ENCODE measurements at regions not wholly inside any gene's neighbourhood (a gene's known extent, or its start where the extent isn't known, plus 50 kb on each side); places are given as distances from the start of the nearest gene placed in this dataset.
"Not testable (repeated sequence)": the region's sequence is repeated elsewhere in the genome, so short reads cannot be mapped to it uniquely, and the experiment has no call there.

GRCh38 chr10:30696416-30697185 is 67.0 kb upstream of the LYZL2 start:
- BruUV-seq (replicated peaks); DNase-seq; H3K36me3 Mint-ChIP-seq (ENCODE audit: insufficient read depth, unreplicated experiment); intact Hi-C loops (cut with micrococcal nuclease; ENCODE audit: unreplicated experiment); H3K9me3 Mint-ChIP-seq (ENCODE audit: low read depth, unreplicated experiment); H3K4me3 Mint-ChIP-seq (ENCODE audit: low read depth, unreplicated experiment); H3K27ac Mint-ChIP-seq (ENCODE audit: unreplicated experiment); H3K27me3 Mint-ChIP-seq (ENCODE audit: unreplicated experiment): not testable (repeated sequence)
- H3K4me1 Mint-ChIP-seq (ENCODE audit: low read depth, unreplicated experiment): peaks cover 32% of the 10 kb centered on the region
- CTCF ChIA-PET: interaction anchor here (0.8 to 1.0 kb wide), 3 partner anchors 9 to 57 kb away, joined by 3 to 5 read pairs (median 4); no protein-coding TSS in a partner anchor

DNA sequence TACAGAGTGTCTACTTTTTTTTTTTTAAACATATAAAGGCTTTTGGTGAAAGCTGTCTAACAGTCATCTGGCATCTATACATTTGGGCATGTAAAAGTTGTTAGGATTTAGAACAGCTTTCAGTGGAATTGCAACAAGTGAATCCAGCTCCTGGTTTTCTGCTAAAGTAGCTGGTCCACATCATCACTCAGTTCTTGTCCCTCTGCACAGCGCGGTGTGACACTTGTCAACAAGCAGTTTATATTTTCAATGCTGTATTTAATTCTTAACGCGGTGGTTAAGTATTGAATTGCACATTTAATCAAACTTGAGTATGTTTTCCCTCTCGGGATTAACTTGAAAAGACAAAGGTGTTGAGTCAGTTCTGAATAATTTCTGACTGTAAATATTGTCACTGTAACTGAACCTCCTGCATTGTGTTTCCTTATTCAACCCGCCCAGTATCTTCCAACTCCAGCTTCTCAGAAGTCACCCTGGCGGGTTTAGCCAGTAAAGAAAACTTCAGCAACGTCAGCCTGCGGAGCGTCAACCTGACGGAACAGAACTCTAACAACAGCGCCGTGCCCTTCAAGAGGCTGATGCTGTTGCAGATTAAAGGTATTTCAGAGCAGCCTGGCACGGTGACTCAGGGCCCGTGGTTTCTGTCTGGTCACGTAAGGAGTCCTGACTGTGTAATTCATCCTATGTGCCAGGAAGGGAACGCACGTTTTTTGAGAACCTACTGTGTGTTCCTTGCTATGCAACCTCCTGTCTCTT is 66.1 kb upstream of the LYZL2 start:
- DNase-seq: peak; percentile 64
- H3K27me3 Mint-ChIP-seq (ENCODE audit: unreplicated experiment); H3K36me3 Mint-ChIP-seq (ENCODE audit: insufficient read depth, unreplicated experiment); H3K9me3 Mint-ChIP-seq (ENCODE audit: low read depth, unreplicated experiment); intact Hi-C loops (cut with micrococcal nuclease; ENCODE audit: unreplicated experiment); BruUV-seq (replicated peaks): not testable (repeated sequence)
- H3K4me1 Mint-ChIP-seq (ENCODE audit: low read depth, unreplicated experiment): peaks cover 28% of the 10 kb centered on the region
- peak overlapping the region; percentile 23 for H3K27ac Mint-ChIP-seq (ENCODE audit: unreplicated experiment)
- CTCF ChIA-PET: interaction anchor here (0.8 to 1.0 kb wide), 3 partner anchors 8 to 56 kb away, joined by 3 to 5 read pairs (median 4); no protein-coding TSS in a partner anchor
- H3K4me3 Mint-ChIP-seq (ENCODE audit: low read depth, unreplicated experiment): peak overlapping the region; percentile 34

DNA sequence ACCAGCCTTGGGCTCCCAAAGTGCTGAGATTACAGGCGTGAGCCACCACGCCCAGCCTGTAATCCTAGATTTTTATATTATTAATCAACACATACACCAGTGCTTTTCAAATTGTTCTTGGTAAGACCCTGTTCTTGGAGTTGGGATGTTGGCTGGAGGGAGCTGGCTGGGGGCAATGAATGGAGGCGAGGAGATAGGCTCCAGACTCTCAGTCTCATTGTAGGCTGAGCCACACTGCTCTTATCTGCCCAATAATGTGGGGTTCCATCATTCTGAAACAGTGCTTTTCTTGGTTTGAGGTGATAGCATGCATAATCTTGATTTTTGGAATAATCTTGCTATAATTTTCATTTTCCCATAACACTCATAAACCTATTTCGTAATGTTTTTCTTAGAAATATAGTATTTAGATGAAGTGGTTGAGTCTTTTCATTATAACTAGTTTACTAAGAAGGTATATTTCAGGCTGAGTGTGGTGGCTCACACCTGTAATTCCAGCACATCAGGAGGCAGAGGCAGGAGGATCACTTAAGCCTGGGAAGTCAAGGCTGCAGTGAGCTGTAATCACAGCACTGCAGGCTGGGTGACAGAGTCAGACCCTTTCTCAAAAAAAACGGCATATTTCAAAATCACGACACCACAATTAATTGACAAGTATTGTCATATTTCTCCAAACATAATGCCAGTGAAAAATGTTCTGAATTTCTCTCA is 65.1 kb upstream of the LYZL2 start:
- no peak overlapping the region for H3K4me3 Mint-ChIP-seq (ENCODE audit: low read depth, unreplicated experiment)
- DNase-seq: no peak
- no peaks in the 10 kb centered on the region for H3K36me3 Mint-ChIP-seq (ENCODE audit: insufficient read depth, unreplicated experiment)
- no peak for TF ChIP-seq CTCF (IDR thresholded peaks at IDR 0.05; ENCODE audit: unreplicated experiment)
- intact Hi-C loops (cut with micrococcal nuclease; ENCODE audit: unreplicated experiment): no loop called here
- H3K4me1 Mint-ChIP-seq (ENCODE audit: low read depth, unreplicated experiment): peaks cover 18% of the 10 kb centered on the region
- CTCF ChIA-PET: no interaction called here
- no TSS peak for BruUV-seq (replicated peaks)
- no peaks in the 10 kb centered on the region for H3K27me3 Mint-ChIP-seq (ENCODE audit: unreplicated experiment)
- H3K27ac Mint-ChIP-seq (ENCODE audit: unreplicated experiment): no peak overlapping the region
- no peaks in the 10 kb centered on the region for H3K9me3 Mint-ChIP-seq (ENCODE audit: low read depth, unreplicated experiment)

DNA sequence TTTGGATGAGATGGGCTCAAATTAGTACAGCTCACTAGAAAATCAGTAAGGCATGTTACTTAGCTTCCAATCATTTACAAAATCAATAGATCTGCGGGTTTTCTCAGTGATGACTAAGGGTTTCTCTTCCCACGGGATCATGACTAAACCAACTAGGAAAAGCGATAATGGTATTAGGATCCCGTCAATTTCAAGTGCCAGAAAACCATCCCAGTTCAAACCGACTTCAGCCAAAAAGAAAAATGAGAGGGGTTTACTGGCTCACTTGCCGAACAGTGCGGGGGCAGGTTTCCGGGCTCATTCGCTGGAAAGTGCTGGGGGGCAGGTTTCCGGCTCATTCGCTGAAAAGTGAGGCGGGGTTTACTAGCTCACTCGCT is 62.1 kb upstream of the LYZL2 start:
- Mint-ChIP-seq H3K36me3 (ENCODE audit: insufficient read depth, unreplicated experiment) (no peaks in the 10 kb centered on the region), H3K27ac (ENCODE audit: unreplicated experiment) (no peak overlapping the region), H3K4me1 (ENCODE audit: low read depth, unreplicated experiment) (peaks cover 7% of the 10 kb centered on the region), H3K4me3 (ENCODE audit: low read depth, unreplicated experiment) (no peak overlapping the region), H3K9me3 (ENCODE audit: low read depth, unreplicated experiment) (no peaks in the 10 kb centered on the region), H3K27me3 (ENCODE audit: unreplicated experiment) (no peaks in the 10 kb centered on the region)
- BruUV-seq (replicated peaks): no TSS peak
- intact Hi-C loops (cut with micrococcal nuclease; ENCODE audit: unreplicated experiment): no loop called here
- no peak for TF ChIP-seq CTCF (IDR thresholded peaks at IDR 0.05; ENCODE audit: unreplicated experiment)
- no peak for DNase-seq
- CTCF ChIA-PET: no interaction called here

DNA sequence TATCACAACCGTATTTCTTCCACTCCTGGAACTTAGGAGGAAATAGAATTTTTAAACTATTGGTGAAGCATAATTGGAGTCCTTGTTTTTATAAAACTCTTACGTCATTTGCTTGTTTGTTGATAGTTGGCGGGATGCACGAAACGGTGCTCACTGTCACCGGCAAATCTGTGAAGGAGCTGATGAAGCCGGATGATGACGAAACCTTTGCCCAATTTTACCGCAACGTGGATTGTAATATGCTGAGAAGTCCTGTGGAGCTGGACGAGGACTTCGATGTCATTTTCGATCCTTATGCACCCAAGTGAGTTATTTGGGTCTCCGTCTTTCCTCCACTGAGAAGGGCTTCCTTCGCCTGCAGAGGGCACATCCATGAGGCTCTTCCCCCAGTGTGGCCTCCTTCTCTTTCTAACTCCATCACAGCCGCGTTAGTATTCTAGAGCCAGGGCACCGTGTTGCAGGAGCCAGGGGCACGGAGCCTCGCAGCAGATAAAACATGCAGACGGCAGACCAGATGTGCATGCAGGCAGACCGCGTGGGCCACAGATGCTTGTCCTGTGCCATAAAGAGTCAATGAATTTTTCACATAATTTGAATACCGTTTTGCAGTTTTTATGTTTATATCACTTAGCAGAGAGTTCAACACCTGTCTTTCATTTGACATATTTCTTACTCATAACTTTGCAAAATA is 61.5 kb upstream of the LYZL2 start:
- H3K4me1 Mint-ChIP-seq (ENCODE audit: low read depth, unreplicated experiment); DNase-seq; intact Hi-C loops (cut with micrococcal nuclease; ENCODE audit: unreplicated experiment); H3K4me3 Mint-ChIP-seq (ENCODE audit: low read depth, unreplicated experiment); BruUV-seq (replicated peaks); H3K27me3 Mint-ChIP-seq (ENCODE audit: unreplicated experiment); H3K27ac Mint-ChIP-seq (ENCODE audit: unreplicated experiment); H3K36me3 Mint-ChIP-seq (ENCODE audit: insufficient read depth, unreplicated experiment); H3K9me3 Mint-ChIP-seq (ENCODE audit: low read depth, unreplicated experiment); CTCF ChIA-PET: not testable (repeated sequence)

Measured in Calu3 (cell line).